MV-4-11 (cell line): ENCODE measurements at regions not wholly inside any gene's neighbourhood (a gene's known extent, or its start where the extent isn't known, plus 50 kb on each side); places are given as distances from the start of the nearest gene placed in this dataset.
A peak's percentile ranks its signal among the peaks of the same experiment; 100 is the strongest.
"Not testable (repeated sequence)": the region's sequence is repeated elsewhere in the genome, so short reads cannot be mapped to it uniquely, and the experiment has no call there.

Source experiments
- DNase-seq: peaks from one replicate; lab custom pipeline; 2025; lab: John Stamatoyannopoulos, UW

DNA sequence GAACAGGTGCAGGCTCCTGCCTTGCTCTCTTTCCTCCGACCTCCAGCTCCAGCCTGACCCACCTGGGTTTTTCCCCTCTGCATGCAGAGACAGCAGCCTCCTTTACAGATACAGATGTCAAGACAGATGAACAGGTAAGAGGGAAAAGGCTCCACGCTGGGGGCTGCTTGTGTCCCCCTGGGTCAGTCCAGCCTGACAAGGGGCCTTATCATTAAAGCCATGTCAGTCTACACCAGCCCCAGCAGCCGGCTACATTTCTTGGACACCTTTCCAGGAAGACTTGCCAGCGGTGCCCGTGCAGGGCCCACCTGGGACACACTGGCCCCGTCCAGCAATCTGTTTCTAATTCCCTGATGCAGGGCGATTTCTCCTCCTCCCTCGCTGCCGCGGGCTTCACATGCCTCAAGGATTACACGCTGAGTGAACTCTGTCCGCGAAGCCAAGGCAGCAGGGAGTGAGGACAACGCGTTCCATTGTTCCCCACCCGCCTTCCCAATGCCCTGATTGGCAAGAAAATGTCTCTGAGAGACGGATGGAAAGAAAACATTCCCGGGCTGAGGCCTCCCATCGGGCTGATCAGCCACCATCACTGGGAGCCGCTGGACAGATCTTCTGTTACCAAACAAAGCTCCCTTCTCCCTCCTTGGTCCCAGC, 184.7 kb downstream of the C16orf95 start:
- no peak for DNase-seq

DNA sequence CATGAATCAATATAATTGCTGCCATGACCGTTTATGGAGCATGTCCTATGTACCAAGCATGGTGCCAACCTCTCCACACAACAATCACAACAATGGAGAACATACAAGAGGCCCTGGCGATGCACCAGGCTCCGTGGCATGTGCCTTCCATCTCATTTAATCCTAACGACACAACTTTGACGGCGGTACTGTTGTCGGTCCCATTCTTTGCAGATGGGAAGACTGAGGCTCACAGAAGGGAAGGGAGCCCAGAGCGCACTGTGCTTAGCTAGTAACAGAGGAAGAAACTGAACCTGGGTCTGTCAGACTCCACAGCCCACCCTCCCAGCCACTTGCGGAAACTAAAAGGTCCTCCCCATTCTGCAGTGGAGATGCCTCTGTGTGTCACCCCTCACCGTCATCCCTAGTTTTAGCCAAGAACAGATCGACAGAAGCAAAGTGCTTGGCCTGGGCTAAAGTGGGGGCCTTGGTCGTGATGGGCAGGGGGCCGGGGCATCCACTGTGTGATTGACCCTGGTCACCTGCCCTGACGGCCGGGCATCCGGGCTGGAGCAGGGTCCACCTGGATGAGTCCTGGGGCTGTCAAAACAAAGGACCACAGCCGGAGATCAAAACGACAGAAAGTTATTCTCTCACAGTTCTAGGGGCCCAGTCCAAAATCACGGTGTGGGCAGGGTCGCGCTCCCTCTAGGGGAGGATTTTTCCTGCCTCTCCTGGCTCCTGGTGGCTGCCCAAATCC, 183.9 kb downstream of the C16orf95 start:
- no peak for DNase-seq

DNA sequence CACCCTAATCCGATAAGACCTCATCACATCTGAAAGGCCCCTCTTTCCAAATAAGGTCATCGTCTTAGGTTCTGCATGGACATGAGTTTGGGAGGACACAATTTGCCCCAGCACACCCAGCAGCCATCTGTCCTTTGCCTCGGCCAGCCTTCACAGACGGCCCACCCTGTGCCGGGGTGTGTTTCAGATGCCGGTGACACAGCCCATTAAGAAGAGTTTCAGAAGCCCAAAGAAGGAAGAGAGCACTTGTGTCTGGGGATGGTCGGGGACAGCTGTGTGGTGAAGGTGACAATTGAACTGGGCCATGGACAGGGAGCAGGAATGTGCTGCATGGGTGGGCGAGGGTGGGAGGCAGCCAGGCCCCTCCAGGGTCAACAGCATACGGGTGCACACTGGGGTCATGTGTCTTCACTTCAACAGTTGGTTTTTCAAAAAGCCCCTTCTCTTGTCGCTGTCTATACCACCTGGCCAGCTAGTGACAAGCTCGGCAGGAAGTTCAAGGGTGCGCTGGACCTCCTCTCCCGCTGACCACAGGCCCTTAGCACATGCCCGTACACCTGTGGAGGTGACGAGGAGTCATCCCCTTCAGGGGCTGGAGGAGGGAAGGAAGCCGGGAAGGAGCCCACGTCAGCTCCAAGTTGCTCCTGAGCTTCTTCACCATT, 183.1 kb downstream of the C16orf95 start:
- no peak for DNase-seq

DNA sequence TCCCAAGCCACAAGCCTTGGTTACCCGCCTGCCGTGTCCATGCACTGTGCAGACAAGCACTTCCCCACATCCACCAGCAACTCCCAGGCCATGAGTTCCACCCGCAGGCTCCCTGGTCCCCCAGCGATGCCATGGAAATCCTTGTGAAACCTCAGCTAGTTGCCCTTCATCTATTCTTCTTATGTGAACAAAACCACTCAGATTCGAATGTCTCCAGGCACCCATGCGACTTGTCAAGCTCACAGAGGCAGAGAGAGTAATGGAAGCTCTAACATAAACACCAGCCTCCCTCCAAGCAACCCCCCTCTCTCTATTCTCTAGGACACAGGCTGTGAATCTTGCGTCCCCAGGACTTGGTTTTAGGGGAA, 182.6 kb downstream of the C16orf95 start:
- no peak for DNase-seq

DNA sequence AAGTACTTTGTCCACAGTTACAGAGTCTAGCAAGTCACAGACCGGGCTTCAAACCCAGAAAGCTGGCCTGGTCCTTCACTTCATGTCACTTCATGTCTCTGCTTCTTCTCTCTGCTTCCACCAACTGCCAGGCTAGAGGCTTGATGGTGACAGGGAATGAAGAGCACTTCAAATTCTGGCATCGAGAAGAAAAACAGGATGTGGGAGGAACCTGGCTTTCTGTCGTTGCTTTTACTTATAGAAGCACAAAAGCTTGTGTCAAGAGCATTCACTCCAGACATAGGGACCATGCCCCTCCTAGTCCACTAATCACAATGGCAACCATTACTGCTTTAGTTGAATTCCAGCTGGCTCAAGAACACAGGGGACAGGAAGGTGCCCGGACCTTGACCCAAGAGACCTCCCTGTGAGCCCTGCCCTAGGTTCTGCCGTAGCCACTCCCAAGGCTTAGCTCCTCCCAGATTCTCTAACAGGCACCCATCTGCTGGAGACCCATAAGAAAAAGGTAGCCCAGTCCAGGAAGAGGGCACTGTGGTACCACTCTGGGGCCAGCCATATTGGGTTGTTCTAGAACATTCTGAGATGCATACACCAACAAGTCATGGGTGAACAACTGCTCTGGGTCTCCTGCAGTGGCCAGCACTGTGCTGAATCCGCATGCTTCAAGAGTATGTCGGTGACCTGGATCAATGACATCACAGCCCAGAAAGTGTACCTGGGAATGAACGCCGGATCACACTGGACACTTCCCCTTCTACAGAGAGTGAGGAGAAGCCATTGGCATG, 181.8 kb downstream of the C16orf95 start:
- peak; percentile 22 for DNase-seq

DNA sequence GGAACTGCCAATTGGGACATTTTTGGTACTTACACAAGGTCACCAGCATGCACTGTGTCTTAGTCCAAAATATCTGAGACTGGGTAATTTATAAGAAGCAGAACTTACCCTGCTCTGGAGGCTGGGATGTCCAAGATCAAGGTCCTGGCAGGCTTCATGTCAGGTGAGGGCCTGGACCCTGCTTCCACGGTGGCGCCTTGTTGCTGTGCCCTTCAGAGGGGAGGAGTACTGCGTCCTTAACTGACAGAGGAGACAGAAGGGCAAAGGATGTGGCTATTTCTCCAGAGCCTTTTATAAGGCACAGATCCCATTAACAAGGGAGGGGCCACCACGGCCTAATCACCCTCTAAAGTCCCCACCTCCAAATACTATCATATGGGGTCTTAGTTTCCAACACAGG, 178.9 kb downstream of the C16orf95 start:
- no peak for DNase-seq

DNA sequence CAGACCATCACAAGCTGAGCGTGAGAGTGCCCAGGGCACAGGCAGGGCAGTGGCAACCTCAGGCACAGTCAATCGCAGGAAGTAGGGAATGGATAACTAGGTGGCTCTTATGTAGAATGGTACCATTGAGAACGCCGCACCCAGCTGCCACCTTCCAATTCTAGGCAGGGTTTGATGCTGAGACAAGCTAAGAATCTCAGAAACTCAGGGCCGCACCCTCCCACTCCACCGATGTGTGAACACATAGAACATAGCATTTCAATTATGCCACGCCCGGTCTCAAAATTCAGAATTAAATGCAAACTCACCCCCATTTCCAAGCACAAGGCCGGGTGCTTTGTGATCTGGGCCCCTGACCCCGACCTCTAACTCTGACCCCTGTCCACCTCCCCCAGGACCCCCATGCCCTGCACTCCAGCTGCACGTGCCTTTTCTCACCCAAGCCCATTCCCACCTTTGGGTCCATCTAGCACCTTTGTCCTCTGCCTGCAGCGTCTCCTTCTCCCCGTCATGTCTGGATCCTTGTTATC, 178.4 kb downstream of the C16orf95 start:
- DNase-seq, result no peak

DNA sequence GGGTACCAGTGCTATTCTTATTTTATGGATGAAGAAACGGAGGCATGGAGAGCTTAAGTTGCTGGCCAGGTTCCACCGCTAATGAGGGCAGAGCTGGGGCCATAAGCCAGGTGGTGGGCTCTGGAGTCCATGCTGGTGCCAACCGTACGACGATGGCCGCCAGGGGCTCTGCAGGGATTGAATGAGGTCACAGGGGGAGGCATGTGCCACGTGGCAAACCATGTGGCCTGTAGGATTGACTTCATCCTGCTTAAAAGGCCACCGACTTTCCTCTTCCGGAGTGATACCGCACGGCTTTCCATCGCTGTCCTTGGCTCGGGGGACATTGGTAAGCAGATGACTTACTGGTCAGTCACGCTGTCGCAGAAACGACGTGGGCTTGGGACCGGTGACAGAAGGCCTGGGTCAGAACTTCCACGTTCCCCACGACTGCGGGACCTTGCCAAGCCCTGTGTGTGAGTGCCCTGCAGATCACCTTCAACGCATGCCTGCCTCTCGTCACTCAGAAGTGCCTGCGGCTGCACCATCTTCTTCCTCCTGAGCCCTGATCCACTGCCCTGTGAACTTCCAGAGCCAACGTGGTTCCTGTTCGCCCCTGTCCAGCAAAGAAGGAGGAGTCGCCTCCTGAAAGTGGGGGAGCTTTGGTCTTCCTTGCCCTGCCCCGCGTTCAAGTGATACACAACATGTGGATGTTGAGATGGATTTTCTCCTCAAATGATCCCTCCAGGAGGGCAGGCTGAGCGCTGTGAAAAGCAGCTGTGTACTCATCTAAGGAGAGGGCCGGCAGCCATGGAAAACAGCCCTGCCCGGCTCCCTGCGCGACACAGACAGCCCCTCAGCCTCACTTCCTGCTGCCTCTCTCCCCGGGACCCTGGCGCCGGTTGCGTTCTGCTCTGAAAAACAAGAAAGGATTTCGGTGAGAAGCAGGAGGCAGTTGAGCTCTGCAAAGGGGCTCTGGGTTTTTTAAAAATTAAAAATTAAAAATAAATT, 176.7 kb downstream of the C16orf95 start:
- no peak for DNase-seq

DNA sequence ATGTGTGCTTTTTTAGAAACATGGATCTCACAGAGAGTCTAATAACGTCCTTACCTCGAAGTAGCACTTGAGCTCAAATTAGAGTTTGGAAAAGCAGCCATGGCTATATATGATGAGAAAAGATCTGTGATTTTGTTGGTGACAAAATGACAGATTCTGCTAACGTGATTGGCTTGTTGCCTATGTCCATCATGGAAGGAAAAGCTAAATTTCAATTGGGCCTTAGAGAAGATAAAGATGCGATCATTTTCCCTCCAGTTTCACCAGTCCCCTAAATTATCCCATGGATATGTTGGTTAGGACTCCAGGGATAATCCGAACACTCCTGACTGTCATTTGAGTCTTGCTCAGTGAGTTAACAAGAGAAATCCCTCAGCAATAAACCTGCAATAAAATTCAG, 175.8 kb downstream of the C16orf95 start:
- no peak for DNase-seq

DNA sequence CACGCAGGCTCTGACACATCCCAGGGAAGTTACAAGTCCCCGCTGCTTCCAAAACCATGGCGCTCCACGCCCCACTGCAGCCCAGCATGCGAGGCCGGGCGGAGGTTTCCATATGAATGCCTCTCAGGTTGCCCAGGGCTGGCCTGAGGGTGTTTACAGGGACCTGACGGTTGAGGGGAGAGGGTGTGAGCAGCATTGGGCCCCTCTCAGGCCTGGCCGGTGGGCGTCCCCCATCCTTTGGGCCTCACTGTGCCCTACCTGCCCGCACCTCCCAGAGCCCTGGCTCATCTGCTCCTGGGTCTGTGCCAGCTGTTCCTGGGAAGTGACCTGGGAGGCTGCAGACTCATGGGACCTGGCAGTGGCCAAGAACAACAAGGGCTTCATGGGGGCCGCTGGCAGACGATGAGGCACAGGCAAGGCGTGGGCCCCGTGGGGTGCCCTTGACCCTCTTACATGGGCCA, 173.5 kb downstream of the C16orf95 start:
- no peak for DNase-seq

DNA sequence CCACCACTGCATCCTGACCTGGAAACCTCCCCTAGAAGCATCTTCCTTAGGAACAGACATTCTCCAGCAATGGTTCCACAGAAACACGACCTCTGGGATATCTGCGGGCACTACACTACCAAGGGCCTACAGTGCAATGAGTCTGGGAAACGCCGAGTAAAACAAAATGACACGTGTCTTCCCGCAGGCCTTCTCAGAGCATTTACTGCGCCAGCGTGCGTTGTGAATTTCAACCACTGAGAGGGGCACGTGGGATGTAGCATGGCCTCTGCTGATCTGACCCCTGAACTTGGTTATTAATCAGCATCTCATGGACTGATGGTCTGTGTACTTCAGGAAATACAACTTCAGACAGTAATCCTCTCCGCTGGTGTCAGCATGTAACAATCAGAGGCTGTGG, 173.0 kb downstream of the C16orf95 start:
- no peak for DNase-seq

DNA sequence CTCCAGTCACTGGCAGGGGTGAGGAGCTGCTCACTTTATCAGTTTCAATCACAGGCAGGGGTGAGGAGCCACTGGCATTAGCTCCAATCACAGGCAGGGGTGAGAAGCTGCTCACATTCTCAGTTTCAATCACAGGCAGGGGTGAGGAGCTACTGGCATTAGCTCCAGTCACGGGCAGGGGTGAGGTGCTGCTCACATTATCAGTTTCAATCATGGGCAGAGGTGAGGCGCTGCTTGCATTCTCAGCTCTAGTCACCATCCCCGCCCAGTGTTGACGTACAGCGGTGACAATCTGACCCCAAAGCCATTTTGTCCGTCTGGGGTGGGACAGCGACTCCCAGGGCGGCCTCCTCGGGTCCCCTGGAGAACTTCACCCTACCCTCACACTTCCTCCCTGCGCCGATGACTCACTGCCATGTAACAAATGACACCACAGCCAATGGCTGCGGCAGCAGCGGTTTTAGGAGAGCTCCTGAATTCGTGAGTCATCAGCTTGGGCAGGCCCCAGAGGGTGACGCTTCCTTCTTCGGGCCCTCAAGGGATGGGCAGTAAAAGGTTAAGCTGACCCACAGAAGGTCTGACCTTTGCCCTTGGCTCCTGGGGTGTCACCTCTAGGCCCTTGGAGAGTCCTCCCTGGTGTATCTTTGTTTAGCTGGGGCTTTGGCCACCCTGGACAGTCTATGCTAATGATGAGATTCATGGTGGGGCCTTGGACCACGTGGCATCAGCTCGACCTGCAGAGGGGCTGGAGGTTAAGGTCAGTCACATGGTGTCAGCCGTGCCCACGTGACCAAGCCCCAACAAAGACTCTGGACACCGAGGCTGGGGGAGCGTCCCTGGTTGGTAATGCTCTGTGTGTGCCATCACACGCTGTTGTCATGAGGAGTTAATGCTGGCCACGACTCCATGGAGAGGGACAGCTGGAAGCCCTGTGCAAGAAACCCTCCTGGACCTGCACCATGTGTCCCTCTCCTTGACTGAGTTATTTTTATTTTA, 171.7 kb downstream of the C16orf95 start:
- peak; percentile 99 for DNase-seq

DNA sequence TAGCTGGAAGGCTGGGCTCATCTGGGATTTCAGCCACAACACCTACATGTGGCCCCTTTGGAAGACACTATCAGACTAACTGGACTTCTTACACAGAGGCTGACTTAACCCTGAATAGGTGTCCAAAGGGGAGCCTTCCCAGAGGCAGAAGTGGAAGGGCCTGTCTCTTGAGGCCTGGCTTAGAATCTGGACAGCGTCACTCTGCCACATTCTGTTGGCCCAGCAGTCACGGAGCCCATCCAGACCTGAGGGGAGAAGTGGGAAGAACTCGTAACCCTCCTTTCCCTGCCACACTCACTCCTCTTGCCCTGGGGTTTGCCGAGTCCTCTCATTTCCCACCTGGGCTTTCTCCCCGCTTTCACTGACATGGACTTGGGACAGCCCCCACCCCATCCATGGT, 170.5 kb downstream of the C16orf95 start:
- no peak for DNase-seq

DNA sequence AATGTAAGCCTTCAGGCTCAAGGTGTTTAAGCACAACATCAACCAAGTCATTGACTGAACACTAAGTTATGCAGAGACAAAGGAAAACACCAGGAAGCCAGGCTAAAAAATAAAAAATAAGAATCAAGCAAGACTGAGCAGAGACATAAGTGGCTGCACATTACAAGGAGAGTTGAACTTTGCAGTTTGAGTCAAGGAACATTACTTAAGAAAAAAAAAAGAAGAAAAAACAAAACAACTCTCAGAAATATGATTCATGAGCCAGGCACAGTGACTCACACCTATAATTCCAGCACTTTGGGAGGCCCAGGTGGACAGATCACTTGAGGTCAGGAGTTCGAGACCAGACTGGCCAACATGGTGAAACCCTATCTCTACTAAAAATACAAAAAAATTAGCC, 168.1 kb downstream of the C16orf95 start:
- no peak for DNase-seq

DNA sequence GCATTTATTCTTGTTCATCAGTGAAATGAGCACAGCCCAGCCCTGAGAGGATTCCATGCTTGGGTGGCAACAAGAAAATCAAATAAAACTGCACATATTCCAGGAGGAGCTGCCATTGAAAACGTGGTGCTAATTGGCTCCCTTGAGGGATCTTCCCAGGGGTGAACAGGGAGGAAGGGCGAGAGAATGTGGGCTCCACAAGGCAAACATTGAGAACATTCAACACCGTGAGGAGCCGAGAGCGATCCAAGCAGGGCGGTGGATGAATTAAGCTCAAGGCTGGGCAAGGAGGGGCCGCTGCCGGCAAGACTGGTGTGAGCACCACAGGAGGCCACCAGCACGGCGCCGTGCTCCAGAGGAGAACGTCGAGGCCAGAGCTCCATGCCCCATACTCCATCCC, 166.9 kb downstream of the C16orf95 start:
- no peak for DNase-seq

DNA sequence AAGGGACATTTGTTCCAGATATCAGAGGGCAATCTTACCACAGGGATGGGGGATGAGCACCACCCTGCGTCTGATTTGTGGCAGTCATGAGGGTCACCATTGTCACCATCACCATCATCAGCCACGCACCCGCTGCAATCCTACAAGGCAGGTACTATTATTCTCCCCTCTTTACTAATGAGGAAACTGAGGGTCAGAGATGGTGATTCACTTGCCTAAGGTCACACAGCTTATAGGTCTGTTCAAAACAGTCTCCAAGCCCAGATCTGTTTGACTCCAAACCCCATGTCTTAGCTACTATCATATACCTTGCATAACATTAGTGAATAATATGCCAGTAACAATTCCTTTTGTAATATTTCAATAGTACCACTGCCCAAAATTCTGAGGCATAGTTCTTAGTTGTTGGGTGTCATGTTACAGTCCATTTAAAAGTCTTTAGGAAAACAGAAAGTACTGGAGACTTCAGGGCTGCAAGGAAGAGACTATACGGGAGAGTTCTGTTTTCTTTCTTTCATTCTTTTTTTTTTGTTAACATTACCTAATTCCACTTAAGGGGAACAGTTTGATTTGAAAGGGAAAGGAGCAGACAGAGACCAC, 166.4 kb downstream of the C16orf95 start:
- DNase-seq, result no peak

DNA sequence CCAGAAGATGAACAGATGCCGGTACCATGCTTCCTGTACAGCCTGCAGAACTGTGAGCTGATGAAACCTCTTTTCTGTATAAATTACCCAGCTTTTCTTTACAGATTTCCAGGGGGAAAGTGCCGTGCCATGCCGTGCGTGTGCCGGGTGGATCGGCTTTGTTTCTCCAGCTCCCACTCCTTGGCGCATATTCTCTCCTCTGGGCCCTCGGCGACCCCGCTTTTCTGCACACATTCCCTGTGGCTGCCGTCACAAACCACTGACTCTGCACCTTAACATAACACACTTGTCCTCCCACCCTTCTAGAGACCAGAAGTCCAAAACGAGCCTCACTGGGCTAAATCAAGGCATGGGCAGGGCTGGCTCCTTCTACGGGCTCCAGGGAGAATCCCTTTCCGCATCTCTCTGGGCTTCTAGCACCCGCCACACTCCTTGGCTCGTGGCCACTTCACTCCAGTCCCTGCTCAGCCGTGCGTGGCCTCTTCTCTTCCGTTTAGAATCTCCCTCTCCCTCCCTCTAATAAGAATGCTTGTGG, 164.9 kb downstream of the C16orf95 start:
- no peak for DNase-seq

DNA sequence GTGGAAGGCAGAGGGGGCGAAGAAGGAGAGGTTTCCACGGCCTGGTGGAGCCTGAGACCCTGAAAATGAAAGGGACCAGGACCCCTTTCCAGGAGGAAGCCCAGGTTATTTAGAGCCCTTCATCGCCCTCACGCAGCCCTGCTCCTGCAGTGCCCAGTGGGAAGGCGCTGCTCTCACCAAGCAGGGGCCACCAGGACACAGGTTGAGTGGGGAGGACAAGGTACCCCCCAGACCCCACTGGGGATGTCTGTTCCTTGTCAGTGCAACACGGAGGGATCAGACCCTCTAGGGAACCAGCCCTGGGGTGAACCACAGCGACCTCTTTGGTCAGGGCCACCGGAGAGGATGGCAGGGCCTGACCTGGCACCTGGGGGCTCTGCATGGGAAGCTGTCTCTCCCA, 163.9 kb downstream of the C16orf95 start:
- no peak for DNase-seq

DNA sequence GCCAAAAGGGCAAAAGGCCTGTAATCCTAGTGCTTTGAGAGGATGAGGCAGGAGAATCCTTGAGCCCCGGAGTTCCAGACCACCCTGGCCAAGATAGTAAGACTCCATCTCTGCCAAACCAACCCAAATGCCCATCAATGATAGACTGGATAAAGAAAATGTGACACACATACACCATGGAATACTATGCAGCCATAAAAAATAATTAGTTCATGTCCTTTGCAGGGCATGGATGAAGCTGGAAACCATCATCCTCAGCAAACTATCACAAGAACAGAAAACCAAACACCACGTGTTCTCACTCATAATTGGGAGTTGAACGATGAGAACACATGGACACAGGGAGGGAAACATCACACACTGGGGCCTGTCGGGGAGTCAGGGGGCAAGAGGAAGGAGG, 161.9 kb downstream of the C16orf95 start:
- not testable (repeated sequence) for DNase-seq
